Mesendoderm (in vitro differentiated cells): ENCODE measurements at regions not wholly inside any gene's neighbourhood (a gene's known extent, or its start where the extent isn't known, plus 50 kb on each side); places are given as distances from the start of the nearest gene placed in this dataset.

ENCODE experiments used
- DNase-seq: peaks from one replicate; pipeline ENCODE4 v3.0.0; 2013
- H2AK5ac ChIP-seq: 2 replicates; pipeline ENCODE4 v1.6.1; 2013; ENCODE audit warnings: low read length, inconsistent platforms
- H2BK120ac ChIP-seq: 2 replicates; pipeline ENCODE4 v1.6.1; 2013; ENCODE audit warnings: low read depth, mild to moderate bottlenecking, low read length, moderate library complexity, mixed read lengths
- H2BK15ac ChIP-seq: replicated peaks from 2 replicates; pipeline ENCODE4 v1.6.1; 2013; ENCODE audit warnings: low read depth, mild to moderate bottlenecking, moderate library complexity
- H2BK5ac ChIP-seq: 2 replicates; pipeline ENCODE4 v1.6.1; 2013; ENCODE audit warnings: low read length, inconsistent platforms
- H3K18ac ChIP-seq: 2 replicates; pipeline ENCODE4 v1.6.1; 2013; ENCODE audit warnings: mild to moderate bottlenecking, low read length, mixed read lengths
- H3K23ac ChIP-seq: one replicate; pipeline ENCODE4 v1.6.1; 2013; ENCODE audit warnings: low read length
- H3K27ac ChIP-seq: 2 replicates; pipeline ENCODE4 v1.5.1; 2013; ENCODE audit warnings: low read depth, mild to moderate bottlenecking, inconsistent platforms, low read length, moderate library complexity
- H3K27me3 ChIP-seq: 2 replicates; pipeline ENCODE4 v1.6.1; 2013; ENCODE audit warnings: low read length, control low read depth, mild to moderate bottlenecking, inconsistent platforms; ENCODE audit not compliant: insufficient read depth, poor library complexity
- H3K36me3 ChIP-seq: 2 replicates; pipeline ENCODE4 v1.6.1; 2013; ENCODE audit warnings: low read length, inconsistent platforms; ENCODE audit not compliant: control insufficient read depth, insufficient read depth
- H3K4ac ChIP-seq: one replicate; pipeline ENCODE4 v1.6.1; 2013; ENCODE audit warnings: low read depth, mild to moderate bottlenecking, low read length, moderate library complexity
- H3K4me1 ChIP-seq: 2 replicates; pipeline ENCODE4 v1.6.1; 2013; ENCODE audit warnings: low read depth, low read length, inconsistent platforms; ENCODE audit not compliant: control insufficient read depth
- H3K4me2 ChIP-seq: 2 replicates; pipeline ENCODE4 v1.6.1; 2013; ENCODE audit warnings: low read length
- H3K4me3 ChIP-seq: 2 replicates; pipeline ENCODE4 v1.5.1; 2013; ENCODE audit warnings: mild to moderate bottlenecking, low read length
- H3K56ac ChIP-seq: one replicate; pipeline ENCODE4 v1.6.1; 2013; ENCODE audit warnings: low read length
- H3K79me1 ChIP-seq: 2 replicates; pipeline ENCODE4 v1.6.1; 2013; ENCODE audit warnings: low read length, inconsistent platforms
- H3K79me2 ChIP-seq: 2 replicates; pipeline ENCODE4 v1.6.1; 2013; ENCODE audit warnings: mild to moderate bottlenecking, low read length; ENCODE audit not compliant: control insufficient read depth, insufficient read depth
- H3K9ac ChIP-seq: 2 replicates; pipeline ENCODE4 v1.6.1; 2013; ENCODE audit warnings: low read length, inconsistent platforms
- H4K5ac ChIP-seq: one replicate; pipeline ENCODE4 v1.6.1; 2013; ENCODE audit warnings: low read length
- H4K8ac ChIP-seq: one replicate; pipeline ENCODE4 v1.6.1; 2013; ENCODE audit warnings: low read depth, mild to moderate bottlenecking, control low read depth, low read length, moderate library complexity
- WGBS: extraction: QIAGEN DNeasy Blood & Tissue Kit; methylation state at CpG from one replicate; pipeline ENCODE4 v1.1.7; 2013; ENCODE audit warnings: low lambda C conversion rate, missing lambda C conversion rate; ENCODE audit not compliant: insufficient coverage; ENCODE audit errors: extremely low coverage; 5-methylcytosine and 5-hydroxymethylcytosine counted together

DNA sequence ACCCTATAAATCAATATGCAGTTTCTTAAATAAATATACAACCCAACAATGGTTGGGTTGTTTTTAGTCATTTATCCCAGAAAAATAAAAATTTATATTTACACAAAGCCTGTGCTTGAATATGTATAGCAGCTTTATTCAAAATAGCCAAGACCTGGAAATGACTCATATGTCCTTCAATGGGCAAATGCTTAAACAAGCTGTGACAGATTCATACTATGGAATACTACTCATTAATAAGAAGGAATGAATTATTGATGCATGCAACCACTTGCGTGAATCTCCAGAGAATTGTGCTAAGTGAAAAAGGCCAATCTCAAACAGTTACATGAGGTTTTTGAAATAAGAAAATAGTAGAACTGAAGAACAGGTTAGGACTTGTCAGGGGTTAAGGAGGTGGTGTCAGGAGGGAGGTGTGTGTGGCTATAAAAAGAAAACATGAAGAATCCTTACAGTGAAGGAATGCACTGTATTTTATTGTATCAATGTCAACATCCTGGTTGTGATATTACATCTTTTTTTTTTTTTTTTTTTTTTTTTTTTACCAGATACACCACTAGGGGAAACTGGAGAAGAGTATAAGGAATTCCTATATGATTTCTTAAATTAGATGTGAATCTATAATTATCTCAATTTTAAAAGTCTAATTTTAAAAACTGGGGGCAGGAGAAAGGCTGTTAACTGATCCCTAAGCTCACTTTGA, 82.4 kb upstream of the CD44 start:
- no peaks in the 10 kb centered on the region for H3K4me1 ChIP-seq
- H2BK5ac ChIP-seq: no peak overlapping the region
- no CpG with 5 or more reads among the region's 1 CpG for WGBS
- H3K27me3 ChIP-seq: no peaks in the 10 kb centered on the region
- no peak overlapping the region for H3K27ac ChIP-seq
- H4K5ac ChIP-seq: no peak overlapping the region
- no peaks in the 10 kb centered on the region for H3K79me1 ChIP-seq
- H2AK5ac ChIP-seq: no peak overlapping the region
- H2BK15ac ChIP-seq: no peak overlapping the region
- no peaks in the 10 kb centered on the region for H3K79me2 ChIP-seq
- DNase-seq: no peak
- no peak overlapping the region for H3K4me3 ChIP-seq
- H4K8ac ChIP-seq: no peak overlapping the region
- no peak overlapping the region for H3K56ac ChIP-seq
- H3K4ac ChIP-seq: no peak overlapping the region
- H3K23ac ChIP-seq: no peak overlapping the region
- H2BK120ac ChIP-seq: no peak overlapping the region
- no peak overlapping the region for H3K18ac ChIP-seq
- no peak overlapping the region for H3K9ac ChIP-seq
- H3K36me3 ChIP-seq: no peaks in the 10 kb centered on the region
- H3K4me2 ChIP-seq: no peak overlapping the region

DNA sequence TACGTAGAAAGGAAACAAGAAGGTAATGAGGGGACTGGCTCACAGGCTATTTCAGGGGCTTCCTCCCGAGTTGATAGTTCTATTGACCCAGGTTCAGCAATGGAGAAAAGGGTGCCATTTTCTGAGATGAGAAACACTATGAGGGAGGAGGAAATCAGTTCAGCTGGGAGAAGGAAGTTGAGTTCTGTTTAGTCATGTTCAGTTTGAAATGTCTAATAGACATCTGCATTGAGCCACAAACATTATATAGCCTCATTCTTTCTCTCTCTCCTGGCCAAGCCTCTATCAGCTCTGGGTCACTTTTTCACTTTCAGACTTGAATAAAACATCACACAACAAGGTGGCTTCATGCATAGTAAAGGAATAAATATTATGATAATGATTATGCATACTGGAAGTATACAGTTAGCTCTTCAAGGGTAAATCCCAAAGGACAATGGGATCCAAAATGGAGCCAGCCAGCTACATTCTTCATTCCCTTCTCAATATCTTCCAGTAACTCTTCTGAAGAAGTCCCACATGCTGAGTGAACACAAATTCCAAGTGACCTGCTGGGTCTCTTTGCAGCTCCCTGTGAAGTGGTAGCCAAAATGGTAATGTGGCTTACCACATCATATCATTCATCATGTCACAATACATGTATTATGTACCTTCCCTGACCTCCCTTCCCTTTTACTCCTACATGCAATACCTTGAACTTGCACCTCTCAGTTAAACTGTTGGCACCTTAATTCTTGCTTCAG, 80.9 kb upstream of the CD44 start:
- no CpG with 5 or more reads among the region's 2 CpGs for WGBS
- no peaks in the 10 kb centered on the region for H3K27me3 ChIP-seq

DNA sequence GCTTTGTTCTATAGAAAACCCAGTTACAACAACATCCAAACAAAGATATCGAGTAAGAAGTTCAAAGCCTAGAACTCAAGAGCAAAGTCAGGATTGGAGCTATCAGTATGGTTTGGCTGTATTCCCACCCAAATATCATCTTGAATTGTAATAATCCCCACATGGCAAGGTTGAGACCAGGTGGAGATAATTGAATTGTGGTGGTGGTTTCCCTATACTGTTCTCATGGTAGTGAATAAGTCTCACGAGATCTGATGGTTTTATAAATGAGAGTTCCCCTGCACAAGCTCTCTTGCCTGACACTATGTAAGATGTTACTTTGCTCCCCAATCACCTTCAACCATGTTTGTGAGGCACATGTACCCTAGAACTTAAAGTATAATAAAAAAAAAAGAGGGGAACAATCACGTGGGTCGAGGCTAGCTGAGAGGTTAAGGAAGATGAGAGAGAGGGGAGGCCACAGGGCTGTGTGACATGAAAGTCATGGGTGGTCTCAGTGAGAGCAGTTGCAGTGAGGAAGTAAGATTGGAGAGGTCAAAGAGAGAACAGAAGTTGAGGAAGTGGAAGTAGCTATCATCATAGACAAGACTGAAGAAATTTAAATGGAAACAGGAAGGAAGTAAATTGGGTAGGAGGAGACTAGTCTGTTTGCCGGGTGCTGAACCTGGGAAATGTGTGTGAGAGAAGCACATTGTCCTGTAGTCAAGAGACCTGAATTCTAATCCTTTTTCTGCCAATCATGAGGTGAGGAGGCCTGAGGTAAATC, 80.1 kb upstream of the CD44 start:
- Histone ChIP-seq H4K8ac (no peak overlapping the region), H3K56ac (no peak overlapping the region), H4K5ac (no peak overlapping the region), H3K4me3 (no peak overlapping the region), H3K9ac (no peak overlapping the region), H3K4ac (no peak overlapping the region), H3K4me1 (no peaks in the 10 kb centered on the region), H2AK5ac (no peak overlapping the region), H3K27me3 (no peaks in the 10 kb centered on the region), H3K79me1 (no peaks in the 10 kb centered on the region), H2BK5ac (no peak overlapping the region), H3K23ac (no peak overlapping the region), H2BK120ac (no peak overlapping the region), H3K36me3 (no peaks in the 10 kb centered on the region), H2BK15ac (no peak overlapping the region), H3K79me2 (no peaks in the 10 kb centered on the region), H3K4me2 (no peak overlapping the region), H3K27ac (no peak overlapping the region), H3K18ac (no peak overlapping the region)
- DNase-seq: no peak
- WGBS: no CpG with 5 or more reads among the region's 5 CpGs

More for the DNA sequence above, 80.9 kb upstream of the CD44 start:
- Histone ChIP-seq H3K36me3 (no peaks in the 10 kb centered on the region), H3K23ac (no peak overlapping the region), H3K18ac (no peak overlapping the region), H3K4ac (no peak overlapping the region), H3K79me2 (no peaks in the 10 kb centered on the region), H3K9ac (no peak overlapping the region), H3K4me1 (no peaks in the 10 kb centered on the region), H3K27ac (no peak overlapping the region), H4K8ac (no peak overlapping the region), H4K5ac (no peak overlapping the region), H2BK15ac (no peak overlapping the region), H3K4me2 (no peak overlapping the region), H3K79me1 (no peaks in the 10 kb centered on the region), H3K56ac (no peak overlapping the region), H2AK5ac (no peak overlapping the region), H2BK120ac (no peak overlapping the region), H3K4me3 (no peak overlapping the region), H2BK5ac (no peak overlapping the region)
- DNase-seq: peak; percentile 26

DNA sequence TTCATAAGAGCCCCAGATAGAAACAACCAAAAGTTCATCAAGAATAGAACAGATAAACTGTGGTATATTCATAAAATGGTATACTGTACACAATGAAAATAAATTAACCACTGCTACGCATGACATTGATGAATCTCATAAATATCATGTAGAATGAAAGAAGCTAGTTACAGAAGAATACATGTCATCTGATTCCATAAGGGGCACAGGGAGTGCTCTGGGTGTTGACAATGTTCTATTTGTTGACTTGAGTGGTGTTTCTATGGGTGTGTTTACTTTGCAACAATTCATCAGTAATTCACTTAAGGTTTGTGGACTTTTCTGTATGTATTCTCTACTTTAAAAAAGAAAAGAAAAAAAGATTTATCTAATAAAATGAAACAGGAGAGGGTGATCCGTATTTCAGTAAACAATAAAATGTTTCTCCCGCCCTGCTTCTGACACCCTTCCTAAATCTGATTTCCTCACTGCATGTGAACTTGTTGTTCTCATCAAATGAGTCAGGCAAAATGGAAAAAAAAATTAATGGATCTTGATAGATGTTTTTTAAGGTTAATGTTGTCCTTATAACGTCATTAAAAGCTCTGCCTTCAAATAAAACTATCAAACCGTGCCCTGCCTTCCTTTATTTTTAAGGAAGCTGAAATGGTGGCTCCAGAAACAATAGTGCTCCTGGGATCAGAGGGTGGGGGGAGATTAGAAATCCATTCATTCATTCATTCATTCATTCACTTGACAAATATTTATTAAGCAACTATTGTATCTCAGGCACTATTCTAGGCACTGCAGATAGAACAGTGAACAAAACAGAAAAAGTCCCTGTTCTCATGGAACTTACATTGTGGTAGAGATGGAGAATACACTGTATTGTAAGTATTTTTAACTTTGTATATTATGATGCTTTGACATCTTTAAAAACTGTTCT, 77.2 kb upstream of the CD44 start:
- no peak overlapping the region for H4K8ac ChIP-seq
- H3K36me3 ChIP-seq: no peaks in the 10 kb centered on the region
- no peak overlapping the region for H3K27ac ChIP-seq
- H3K18ac ChIP-seq: no peak overlapping the region
- no peak overlapping the region for H3K9ac ChIP-seq
- no CpG with 5 or more reads among the region's 5 CpGs for WGBS
- H3K79me2 ChIP-seq: no peaks in the 10 kb centered on the region
- H2BK5ac ChIP-seq: no peak overlapping the region
- H2BK15ac ChIP-seq: no peak overlapping the region
- no peak overlapping the region for H3K4me2 ChIP-seq
- no peaks in the 10 kb centered on the region for H3K79me1 ChIP-seq
- no peak overlapping the region for H2AK5ac ChIP-seq
- H3K23ac ChIP-seq: no peak overlapping the region
- DNase-seq: no peak
- H3K4me3 ChIP-seq: no peak overlapping the region
- no peak overlapping the region for H4K5ac ChIP-seq
- no peak overlapping the region for H3K56ac ChIP-seq
- H2BK120ac ChIP-seq: no peak overlapping the region
- H3K4ac ChIP-seq: no peak overlapping the region
- H3K27me3 ChIP-seq: no peaks in the 10 kb centered on the region
- H3K4me1 ChIP-seq: no peaks in the 10 kb centered on the region

DNA sequence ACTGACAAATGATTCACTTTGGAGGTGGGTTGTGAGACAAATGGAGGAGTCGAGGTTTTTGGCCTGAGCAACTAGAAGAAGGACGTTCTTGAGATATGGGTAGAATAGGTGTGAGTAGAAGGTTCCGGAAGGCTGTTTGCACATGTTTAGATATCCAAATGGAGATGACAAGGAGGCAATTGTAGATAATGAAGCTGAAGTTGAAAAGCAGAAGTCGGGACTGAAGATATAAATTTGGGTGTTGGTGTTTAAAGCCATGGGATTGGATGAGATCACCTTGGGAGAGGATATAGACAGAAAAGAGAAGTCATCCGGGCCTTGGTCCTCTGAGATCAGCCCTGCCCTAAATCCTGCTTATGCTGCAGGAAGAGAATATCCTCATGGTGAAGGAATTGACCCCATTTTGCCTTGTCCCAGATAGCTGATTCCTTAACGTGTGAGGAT, 75.5 kb upstream of the CD44 start:
- H3K4ac ChIP-seq: no peak overlapping the region

More for the DNA sequence above, 75.5 kb upstream of the CD44 start:
- H3K56ac ChIP-seq: no peak overlapping the region
- no peak overlapping the region for H2AK5ac ChIP-seq
- no peak overlapping the region for H2BK15ac ChIP-seq
- no peak overlapping the region for H4K5ac ChIP-seq
- no peak overlapping the region for H3K27ac ChIP-seq
- H3K4me2 ChIP-seq: no peak overlapping the region
- no peak overlapping the region for H3K4me3 ChIP-seq
- no peak overlapping the region for H3K9ac ChIP-seq
- no peak for DNase-seq
- H3K18ac ChIP-seq: no peak overlapping the region
- H2BK120ac ChIP-seq: no peak overlapping the region
- no peak overlapping the region for H2BK5ac ChIP-seq
- H3K79me2 ChIP-seq: no peaks in the 10 kb centered on the region
- no peak overlapping the region for H4K8ac ChIP-seq
- H3K23ac ChIP-seq: no peak overlapping the region
- no peaks in the 10 kb centered on the region for H3K4me1 ChIP-seq
- H3K79me1 ChIP-seq: no peaks in the 10 kb centered on the region
- no CpG with 5 or more reads among the region's 6 CpGs for WGBS
- H3K36me3 ChIP-seq: no peaks in the 10 kb centered on the region
- no peaks in the 10 kb centered on the region for H3K27me3 ChIP-seq
